ENCODE measurements at regions not wholly inside any gene's neighbourhood (a gene's known extent, or its start where the extent isn't known, plus 50 kb on each side); places are given as distances from the start of the nearest gene placed in this dataset.

DNA sequence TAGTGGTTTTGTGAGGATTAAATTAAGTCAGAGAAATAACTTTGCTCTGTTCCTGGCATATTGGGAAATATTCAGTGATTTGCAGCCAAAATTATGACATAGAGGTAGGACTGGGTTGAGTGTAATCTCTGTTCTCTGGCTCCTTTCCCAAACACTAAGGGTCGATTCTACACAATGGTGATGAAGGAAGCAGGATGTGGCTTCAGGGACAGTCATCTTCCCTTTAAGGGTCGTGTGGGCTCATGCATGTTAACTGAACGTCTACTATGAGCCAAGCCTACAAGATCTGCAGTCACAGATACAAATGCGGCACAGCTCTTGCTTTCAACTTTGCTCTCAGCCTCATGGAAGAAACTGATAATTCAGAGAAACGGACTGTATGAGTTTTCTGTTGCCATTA is 381.6 kb downstream of the VRK1 start:
- Histone ChIP-seq H3K4me1 (no peaks in the 10 kb centered on the region), H3K4me3 (no peak overlapping the region), H3K27ac (no peak overlapping the region), H3K36me3 (no peaks in the 10 kb centered on the region), H3K9me3 (no peaks in the 10 kb centered on the region), H3K27me3 (peaks cover 0 to 19% of the 10 kb centered on the region in 2 donors)
- TF ChIP-seq, protein P1, sequence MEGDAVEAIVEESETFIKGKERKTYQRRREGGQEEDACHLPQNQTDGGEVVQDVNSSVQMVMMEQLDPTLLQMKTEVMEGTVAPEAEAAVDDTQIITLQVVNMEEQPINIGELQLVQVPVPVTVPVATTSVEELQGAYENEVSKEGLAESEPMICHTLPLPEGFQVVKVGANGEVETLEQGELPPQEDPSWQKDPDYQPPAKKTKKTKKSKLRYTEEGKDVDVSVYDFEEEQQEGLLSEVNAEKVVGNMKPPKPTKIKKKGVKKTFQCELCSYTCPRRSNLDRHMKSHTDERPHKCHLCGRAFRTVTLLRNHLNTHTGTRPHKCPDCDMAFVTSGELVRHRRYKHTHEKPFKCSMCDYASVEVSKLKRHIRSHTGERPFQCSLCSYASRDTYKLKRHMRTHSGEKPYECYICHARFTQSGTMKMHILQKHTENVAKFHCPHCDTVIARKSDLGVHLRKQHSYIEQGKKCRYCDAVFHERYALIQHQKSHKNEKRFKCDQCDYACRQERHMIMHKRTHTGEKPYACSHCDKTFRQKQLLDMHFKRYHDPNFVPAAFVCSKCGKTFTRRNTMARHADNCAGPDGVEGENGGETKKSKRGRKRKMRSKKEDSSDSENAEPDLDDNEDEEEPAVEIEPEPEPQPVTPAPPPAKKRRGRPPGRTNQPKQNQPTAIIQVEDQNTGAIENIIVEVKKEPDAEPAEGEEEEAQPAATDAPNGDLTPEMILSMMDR (IDR thresholded peaks at IDR 0.05), result no peak
- TF ChIP-seq POLR2AphosphoS5 (IDR thresholded peaks at IDR 0.05) (no peak), POLR2A (IDR thresholded peaks at IDR 0.05) (no peak)
- intact Hi-C loops (cut with DNase I; ENCODE audit: low total_unique reads), result no loop called here
- no peak for DNase-seq (ENCODE audit: low spot score in 2 of 2)

DNA sequence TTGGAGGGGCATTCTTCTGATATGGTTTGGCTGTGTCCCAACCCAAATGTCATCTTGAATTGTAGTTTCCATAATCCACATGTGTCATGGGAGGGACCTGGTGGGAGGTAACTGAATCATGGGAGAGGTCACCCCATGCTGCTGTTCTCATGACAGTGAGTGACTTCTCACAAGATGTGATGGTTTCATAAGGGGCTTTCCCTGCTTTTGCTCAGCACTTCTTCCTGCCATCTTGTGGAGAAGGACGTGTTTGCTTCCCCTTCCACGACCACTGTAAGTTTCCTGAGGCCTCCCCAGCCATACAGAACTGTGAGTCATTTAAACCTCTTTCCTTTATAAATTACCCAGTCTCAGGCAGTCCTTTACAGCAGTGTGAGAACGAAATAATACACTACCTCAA is 382.4 kb downstream of the VRK1 start:
- no peaks in the 10 kb centered on the region for H3K4me1 ChIP-seq
- DNase-seq (ENCODE audit: low spot score in 2 of 2), result no peak
- H3K9me3 ChIP-seq, result no peaks in the 10 kb centered on the region
- no peak overlapping the region for H3K4me3 ChIP-seq
- H3K27me3 ChIP-seq, result peaks cover 0 to 19% of the 10 kb centered on the region in 2 donors
- H3K27ac ChIP-seq, result no peak overlapping the region
- TF ChIP-seq, protein P1 (IDR thresholded peaks at IDR 0.05), result no peak
- no peaks in the 10 kb centered on the region for H3K36me3 ChIP-seq
- intact Hi-C loops (cut with DNase I; ENCODE audit: low total_unique reads), result no loop called here

DNA sequence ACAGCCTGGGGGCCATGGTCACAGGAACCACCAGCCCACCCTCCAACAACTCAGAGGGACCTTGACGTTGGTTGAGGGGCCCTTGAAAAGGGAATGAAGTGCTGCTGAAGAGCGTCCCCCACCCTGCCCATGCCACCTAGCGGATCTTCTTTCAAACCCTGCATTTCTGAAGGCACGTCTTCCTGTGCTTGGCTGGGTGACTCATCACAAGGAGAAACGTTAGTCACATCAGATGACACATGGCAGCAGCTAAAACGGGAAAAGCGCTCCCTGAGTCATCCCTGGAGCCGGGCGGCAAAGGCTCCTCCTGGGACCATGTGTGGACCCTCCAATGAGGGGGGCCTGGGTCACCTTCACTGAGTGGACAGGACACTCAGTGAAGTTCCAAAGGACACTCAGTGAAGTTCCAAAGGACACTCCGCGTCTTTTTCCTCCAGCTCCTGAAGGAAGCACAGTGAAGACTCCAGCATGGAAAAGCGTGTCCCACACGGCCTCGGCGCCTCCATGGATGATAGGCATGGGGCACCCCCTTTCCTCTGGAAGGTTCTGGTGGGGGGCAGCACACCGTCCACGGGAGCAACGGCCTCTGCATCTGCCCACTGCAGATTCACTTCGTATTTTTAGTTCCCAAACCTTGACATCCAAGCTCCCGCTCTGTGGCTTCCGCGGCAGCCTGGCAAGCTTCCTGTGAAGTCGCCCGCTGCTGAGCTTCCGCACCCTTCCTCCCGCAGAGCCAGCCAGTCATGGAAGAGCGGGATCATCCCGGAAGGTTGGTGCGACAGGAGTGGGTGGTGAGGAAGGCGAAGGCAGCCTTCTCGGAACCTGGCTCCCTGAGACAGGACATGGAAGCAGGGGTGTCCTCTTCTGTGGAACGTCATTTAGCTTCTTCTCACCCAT is 383.4 kb downstream of the VRK1 start:
- H3K9me3 ChIP-seq, result no peaks in the 10 kb centered on the region
- H3K27me3 ChIP-seq, result peaks cover 0 to 17% of the 10 kb centered on the region in 2 donors
- no peak overlapping the region for H3K27ac ChIP-seq
- H3K36me3 ChIP-seq, result no peaks in the 10 kb centered on the region
- DNase-seq (ENCODE audit: low spot score in 2 of 2), result no peak
- intact Hi-C loops (cut with DNase I; ENCODE audit: low total_unique reads), result no loop called here
- H3K4me3 ChIP-seq, result no peak overlapping the region
- TF ChIP-seq POLR2AphosphoS5 (IDR thresholded peaks at IDR 0.05) (no peak), POLR2A (IDR thresholded peaks at IDR 0.05) (no peak)
- TF ChIP-seq, protein P1 (IDR thresholded peaks at IDR 0.05), result no peak
- no peaks in the 10 kb centered on the region for H3K4me1 ChIP-seq

DNA sequence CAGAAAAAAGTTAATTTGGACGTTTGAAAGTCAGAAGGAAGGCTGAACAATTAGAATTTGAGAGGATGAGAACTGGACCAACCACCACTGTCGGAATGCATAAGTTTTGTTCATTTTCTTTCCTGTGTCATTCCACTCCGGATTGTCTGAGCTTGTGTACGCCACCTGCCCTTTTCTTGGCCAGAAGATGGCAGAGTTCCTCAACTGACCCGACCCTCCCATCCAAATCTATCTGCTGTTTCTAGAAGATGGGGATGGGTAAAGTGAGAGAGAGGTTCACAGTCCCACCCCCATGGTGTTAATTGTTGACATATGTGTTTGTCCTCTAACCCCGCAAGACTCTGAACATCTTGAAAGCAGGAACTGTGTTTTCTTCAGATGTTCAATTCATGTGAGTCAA is 388.0 kb downstream of the VRK1 start:
- no peaks in the 10 kb centered on the region for H3K9me3 ChIP-seq
- no peaks in the 10 kb centered on the region for H3K4me1 ChIP-seq
- intact Hi-C loops (cut with DNase I; ENCODE audit: low total_unique reads), result no loop called here
- no peaks in the 10 kb centered on the region for H3K27me3 ChIP-seq
- no peaks in the 10 kb centered on the region for H3K36me3 ChIP-seq
- H3K4me3 ChIP-seq, result no peak overlapping the region
- TF ChIP-seq POLR2A (IDR thresholded peaks at IDR 0.05), result no peak
- no peak for TF ChIP-seq POLR2AphosphoS5 (IDR thresholded peaks at IDR 0.05)
- TF ChIP-seq, protein P1 (IDR thresholded peaks at IDR 0.05), result peak in 1 of 3 donors; percentile 9
- H3K27ac ChIP-seq, result no peak overlapping the region
- no peak for DNase-seq (ENCODE audit: low spot score in 2 of 2)

DNA sequence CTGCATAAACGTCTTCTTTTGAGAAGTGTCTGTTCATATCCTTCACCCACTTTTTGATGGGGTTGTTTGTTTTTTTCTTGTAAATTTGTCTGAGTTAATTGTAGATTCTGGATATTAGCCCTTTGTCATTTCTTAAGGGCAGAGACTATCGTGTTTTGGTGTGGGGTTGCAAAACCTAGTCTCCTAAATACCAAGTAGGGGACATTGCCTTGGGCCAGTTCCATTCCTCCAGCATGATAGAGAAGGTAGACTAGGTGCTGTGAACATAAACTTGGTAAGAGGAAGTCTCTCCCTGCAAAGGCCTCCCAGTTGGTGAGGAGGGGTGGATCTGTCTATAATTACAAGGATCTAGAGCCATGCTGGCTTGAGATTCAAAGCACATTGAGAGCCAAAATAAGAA is 390.7 kb downstream of the VRK1 start:
- no peaks in the 10 kb centered on the region for H3K27me3 ChIP-seq
- no peak overlapping the region for H3K4me3 ChIP-seq
- TF ChIP-seq, protein P1 (IDR thresholded peaks at IDR 0.05), result no peak
- TF ChIP-seq POLR2AphosphoS5 (IDR thresholded peaks at IDR 0.05) (no peak), POLR2A (IDR thresholded peaks at IDR 0.05) (no peak)
- no peak overlapping the region for H3K27ac ChIP-seq
- no peaks in the 10 kb centered on the region for H3K36me3 ChIP-seq
- H3K4me1 ChIP-seq, result no peaks in the 10 kb centered on the region
- no peaks in the 10 kb centered on the region for H3K9me3 ChIP-seq
- intact Hi-C loops (cut with DNase I; ENCODE audit: low total_unique reads), result no loop called here
- no peak for DNase-seq (ENCODE audit: low spot score in 2 of 2)

Data from breast epithelium (tissue), 4 donors.